ENCODE measurements at regions not wholly inside any gene's neighbourhood (a gene's known extent, or its start where the extent isn't known, plus 50 kb on each side); places are given as distances from the start of the nearest gene placed in this dataset.
"Not testable (repeated sequence)": the region's sequence is repeated elsewhere in the genome, so short reads cannot be mapped to it uniquely, and the experiment has no call there.

- no peaks in the 10 kb centered on the region for H3K36me3 ChIP-seq
- H3K27me3 ChIP-seq (ENCODE audit: low read depth), result no peaks in the 10 kb centered on the region
- intact Hi-C loops (cut with DNase I), result no loop called here
- DNase-seq, result no peak
- no peak for ATAC-seq
- no peak overlapping the region for H3K4me3 ChIP-seq
- H3K9me3 ChIP-seq, result no peaks in the 10 kb centered on the region
- H3K27ac ChIP-seq, result no peak overlapping the region
- no peak for TF ChIP-seq CTCF (IDR thresholded peaks at IDR 0.05)
- no peaks in the 10 kb centered on the region for H3K4me1 ChIP-seq
Observed at GRCh38 chr9:6113312-6113711, 97.9 kb upstream of the RANBP6 start.

GRCh38 chr9:6109986-6110385 lies 94.6 kb upstream of the RANBP6 start:
- Histone ChIP-seq H3K4me1 (peaks cover 8% of the 10 kb centered on the region), H3K36me3 (no peaks in the 10 kb centered on the region), H3K27me3 (ENCODE audit: low read depth) (no peaks in the 10 kb centered on the region), H3K9me3 (no peaks in the 10 kb centered on the region), H3K27ac (no peak overlapping the region), H3K4me3 (no peak overlapping the region)
- ATAC-seq (no peak), DNase-seq (no peak)
- TF ChIP-seq CTCF (IDR thresholded peaks at IDR 0.05), result no peak
- intact Hi-C loops (cut with DNase I), result no loop called here

- peaks cover 8% of the 10 kb centered on the region for H3K4me1 ChIP-seq
- no peak overlapping the region for H3K27ac ChIP-seq
- no peak for TF ChIP-seq CTCF (IDR thresholded peaks at IDR 0.05)
- DNase-seq, result no peak
- no peaks in the 10 kb centered on the region for H3K27me3 ChIP-seq (ENCODE audit: low read depth)
- no peak for ATAC-seq
- H3K9me3 ChIP-seq, result no peaks in the 10 kb centered on the region
- no peak overlapping the region for H3K4me3 ChIP-seq
- intact Hi-C loops (cut with DNase I), result no loop called here
- no peaks in the 10 kb centered on the region for H3K36me3 ChIP-seq
Observed at GRCh38 chr9:6109571-6109970, 94.1 kb upstream of the RANBP6 start.

- TF ChIP-seq CTCF (IDR thresholded peaks at IDR 0.05), result peak; percentile 32
- no peaks in the 10 kb centered on the region for H3K9me3 ChIP-seq
- H3K4me1 ChIP-seq, result peaks cover 8% of the 10 kb centered on the region
- intact Hi-C loops (cut with DNase I), result no loop called here
- H3K4me3 ChIP-seq, result no peak overlapping the region
- no peak for DNase-seq
- peak overlapping the region; percentile 12 for H3K27ac ChIP-seq
- H3K27me3 ChIP-seq (ENCODE audit: low read depth), result no peaks in the 10 kb centered on the region
- H3K36me3 ChIP-seq, result no peaks in the 10 kb centered on the region
- ATAC-seq, result peak; percentile 68 to 73
Observed at GRCh38 chr9:6106711-6107339, 91.4 kb upstream of the RANBP6 start.

GRCh38 chr9:6105738-6106137 lies 90.3 kb upstream of the RANBP6 start:
- Histone ChIP-seq H3K4me1 (peaks cover 8% of the 10 kb centered on the region), H3K9me3 (no peaks in the 10 kb centered on the region), H3K36me3 (no peaks in the 10 kb centered on the region), H3K4me3 (no peak overlapping the region), H3K27ac (no peak overlapping the region), H3K27me3 (ENCODE audit: low read depth) (no peaks in the 10 kb centered on the region)
- TF ChIP-seq CTCF (IDR thresholded peaks at IDR 0.05), result no peak
- DNase-seq (no peak), ATAC-seq (no peak)
- intact Hi-C loops (cut with DNase I), result no loop called here

- H3K9me3 ChIP-seq; H3K27me3 ChIP-seq (ENCODE audit: low read depth); H3K4me3 ChIP-seq; intact Hi-C loops (cut with DNase I); H3K36me3 ChIP-seq; H3K27ac ChIP-seq; ATAC-seq; DNase-seq; H3K4me1 ChIP-seq: not testable (repeated sequence)
Observed at GRCh38 chr9:6104406-6104805, 89.0 kb upstream of the RANBP6 start.

- H3K36me3 ChIP-seq; H3K4me3 ChIP-seq; intact Hi-C loops (cut with DNase I); H3K27me3 ChIP-seq (ENCODE audit: low read depth); DNase-seq; H3K9me3 ChIP-seq; H3K4me1 ChIP-seq; ATAC-seq; H3K27ac ChIP-seq: not testable (repeated sequence)
Observed at GRCh38 chr9:6103911-6104310, 88.5 kb upstream of the RANBP6 start.

GRCh38 chr9:6102336-6102987 lies 87.0 kb upstream of the RANBP6 start:
- H3K36me3 ChIP-seq; intact Hi-C loops (cut with DNase I); DNase-seq; H3K4me3 ChIP-seq; H3K27ac ChIP-seq; H3K4me1 ChIP-seq; H3K27me3 ChIP-seq (ENCODE audit: low read depth); ATAC-seq; H3K9me3 ChIP-seq: not testable (repeated sequence)

- H3K9me3 ChIP-seq; intact Hi-C loops (cut with DNase I); H3K4me3 ChIP-seq; DNase-seq; H3K36me3 ChIP-seq; H3K4me1 ChIP-seq; H3K27ac ChIP-seq; ATAC-seq; H3K27me3 ChIP-seq (ENCODE audit: low read depth): not testable (repeated sequence)
Observed at GRCh38 chr9:6101725-6102124, 86.3 kb upstream of the RANBP6 start.
